GM19239 (cell line): ENCODE measurements at regions not wholly inside any gene's neighbourhood (a gene's known extent, or its start where the extent isn't known, plus 50 kb on each side); places are given as distances from the start of the nearest gene placed in this dataset.
"Not testable (repeated sequence)": the region's sequence is repeated elsewhere in the genome, so short reads cannot be mapped to it uniquely, and the experiment has no call there.

Source experiments
- DNase-seq: peaks from one replicate; pipeline ENCODE4 v3.0.0; 2011; ENCODE audit warnings: low spot score; ENCODE audit not compliant: insufficient read length
- FAIRE-seq: peaks from 2 replicates; lab custom pipeline; 2011; peaks lifted over from hg19 to GRCh38; lab: Jason Lieb, UNC

- no peak for FAIRE-seq
These were observed 59.7 kb upstream of the EDA2R start for GRCh38 chrX:66698273-66699204.

DNA sequence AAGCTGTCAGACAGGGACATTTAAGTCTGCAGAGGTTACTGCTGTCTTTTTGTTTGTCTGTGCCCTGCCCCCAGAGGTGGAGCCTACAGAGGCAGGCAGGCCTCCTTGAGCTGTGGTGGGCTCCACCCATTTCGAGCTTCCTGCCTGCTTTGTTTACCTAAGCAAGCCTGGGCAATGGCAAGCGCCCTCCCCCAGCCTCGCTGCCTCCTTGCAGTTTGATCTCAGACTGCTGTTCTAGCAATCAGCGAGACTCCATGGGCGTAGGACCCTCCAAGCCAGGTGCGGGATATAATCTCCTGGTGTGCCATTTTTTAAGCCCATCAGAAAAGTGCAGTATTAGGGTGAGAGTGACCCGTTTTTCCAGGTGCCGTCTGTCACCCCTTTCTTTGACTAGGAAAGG is 53.6 kb upstream of the EDA2R start:
- not testable (repeated sequence) for FAIRE-seq

More at GRCh38 chrX:66698273-66699204, 59.7 kb upstream of the EDA2R start:
- no peak for DNase-seq

More for the DNA sequence above, 53.6 kb upstream of the EDA2R start:
- DNase-seq, result not testable (repeated sequence)
